ENCODE measurements at regions not wholly inside any gene's neighbourhood (a gene's known extent, or its start where the extent isn't known, plus 50 kb on each side); places are given as distances from the start of the nearest gene placed in this dataset.

- DNase-seq: no peak
- no peak overlapping the region for H3K27ac Mint-ChIP-seq
- H3K9me3 Mint-ChIP-seq: peaks cover 5% of the 10 kb centered on the region
- intact Hi-C loops (cut with micrococcal nuclease): no loop called here
- POLR2A ChIA-PET: no interaction called here
- no peak overlapping the region for H3K4me3 Mint-ChIP-seq
- no peaks in the 10 kb centered on the region for H3K27me3 Mint-ChIP-seq
- ATAC-seq (ENCODE audit: low read depth): no peak
- TF ChIP-seq CTCF (IDR thresholded peaks at IDR 0.05): no peak
- CTCF ChIA-PET: no interaction called here
- H3K4me1 Mint-ChIP-seq: no peaks in the 10 kb centered on the region
- no peaks in the 10 kb centered on the region for H3K36me3 Mint-ChIP-seq (ENCODE audit: low read depth)
Measured at GRCh38 chr9:78468974-78469576, 172.2 kb downstream of the PSAT1 start.

- no peaks in the 10 kb centered on the region for H3K36me3 Mint-ChIP-seq (ENCODE audit: low read depth)
- CTCF ChIA-PET: no interaction called here
- H3K27me3 Mint-ChIP-seq: no peaks in the 10 kb centered on the region
- TF ChIP-seq CTCF (IDR thresholded peaks at IDR 0.05): no peak
- no peak overlapping the region for H3K4me3 Mint-ChIP-seq
- no peak for DNase-seq
- H3K9me3 Mint-ChIP-seq: peaks cover 5% of the 10 kb centered on the region
- ATAC-seq (ENCODE audit: low read depth): no peak
- intact Hi-C loops (cut with micrococcal nuclease): no loop called here
- H3K4me1 Mint-ChIP-seq: no peaks in the 10 kb centered on the region
- POLR2A ChIA-PET: no interaction called here
- H3K27ac Mint-ChIP-seq: no peak overlapping the region
Measured at GRCh38 chr9:78470216-78470615, 173.3 kb downstream of the PSAT1 start.

- Mint-ChIP-seq H3K4me3 (no peak overlapping the region), H3K4me1 (no peaks in the 10 kb centered on the region), H3K9me3 (peaks cover 5% of the 10 kb centered on the region), H3K27me3 (no peaks in the 10 kb centered on the region), H3K27ac (no peak overlapping the region), H3K36me3 (ENCODE audit: low read depth) (no peaks in the 10 kb centered on the region)
- no peak for ATAC-seq (ENCODE audit: low read depth)
- ChIA-PET POLR2A (no interaction called here), CTCF (no interaction called here)
- intact Hi-C loops (cut with micrococcal nuclease): no loop called here
- DNase-seq: no peak
- TF ChIP-seq CTCF (IDR thresholded peaks at IDR 0.05): no peak
Measured at GRCh38 chr9:78470741-78471140, 173.8 kb downstream of the PSAT1 start.

GRCh38 chr9:78472111-78472510, 175.2 kb downstream of the PSAT1 start:
- Mint-ChIP-seq H3K4me3 (no peak overlapping the region), H3K27me3 (no peaks in the 10 kb centered on the region), H3K27ac (no peak overlapping the region), H3K9me3 (peaks cover 5% of the 10 kb centered on the region), H3K36me3 (ENCODE audit: low read depth) (no peaks in the 10 kb centered on the region), H3K4me1 (no peaks in the 10 kb centered on the region)
- CTCF ChIA-PET: no interaction called here
- TF ChIP-seq CTCF (IDR thresholded peaks at IDR 0.05): no peak
- DNase-seq: no peak
- POLR2A ChIA-PET: no interaction called here
- ATAC-seq (ENCODE audit: low read depth): no peak
- intact Hi-C loops (cut with micrococcal nuclease): no loop called here

GRCh38 chr9:78479441-78479840, 182.5 kb downstream of the PSAT1 start:
- no peak for ATAC-seq (ENCODE audit: low read depth)
- intact Hi-C loops (cut with micrococcal nuclease): no loop called here
- POLR2A ChIA-PET: no interaction called here
- Mint-ChIP-seq H3K27me3 (no peaks in the 10 kb centered on the region), H3K27ac (no peak overlapping the region), H3K4me3 (no peak overlapping the region), H3K9me3 (peaks cover 15% of the 10 kb centered on the region), H3K36me3 (ENCODE audit: low read depth) (no peaks in the 10 kb centered on the region), H3K4me1 (no peaks in the 10 kb centered on the region)
- no peak for DNase-seq
- TF ChIP-seq CTCF (IDR thresholded peaks at IDR 0.05): no peak
- CTCF ChIA-PET: no interaction called here
